GM18861 (cell line): ENCODE measurements at regions not wholly inside any gene's neighbourhood (a gene's known extent, or its start where the extent isn't known, plus 50 kb on each side); places are given as distances from the start of the nearest gene placed in this dataset.
"Not testable (repeated sequence)": the region's sequence is repeated elsewhere in the genome, so short reads cannot be mapped to it uniquely, and the experiment has no call there.

Experiments used
- ATAC-seq: cut with Tn5 transposase; IDR thresholded peaks from one replicate; pipeline ENCODE4 v1.9.1; 2021; ENCODE audit not compliant: unreplicated experiment

DNA sequence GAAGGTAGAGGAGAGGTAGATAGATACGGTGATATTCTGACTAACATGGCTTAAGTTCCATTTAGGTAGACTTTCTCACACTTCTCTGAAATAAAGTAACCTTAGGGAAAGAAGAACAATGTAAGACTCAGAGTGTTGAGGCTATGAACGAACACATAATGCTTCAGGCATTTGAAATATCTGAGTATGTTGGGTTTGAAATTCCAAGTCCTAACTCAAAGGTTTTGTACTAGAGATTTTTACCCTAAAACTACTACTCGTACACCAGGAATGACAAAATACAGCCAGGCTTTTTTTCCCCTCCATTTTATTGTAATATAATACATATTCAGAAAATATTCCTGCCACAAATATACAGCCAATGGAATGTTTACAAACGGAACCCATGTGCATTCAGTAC, 592.6 kb downstream of the ETS1 start:
- no peak for ATAC-seq

GRCh38 chr11:127993788-127994187, 593.6 kb downstream of the ETS1 start:
- no peak for ATAC-seq

DNA sequence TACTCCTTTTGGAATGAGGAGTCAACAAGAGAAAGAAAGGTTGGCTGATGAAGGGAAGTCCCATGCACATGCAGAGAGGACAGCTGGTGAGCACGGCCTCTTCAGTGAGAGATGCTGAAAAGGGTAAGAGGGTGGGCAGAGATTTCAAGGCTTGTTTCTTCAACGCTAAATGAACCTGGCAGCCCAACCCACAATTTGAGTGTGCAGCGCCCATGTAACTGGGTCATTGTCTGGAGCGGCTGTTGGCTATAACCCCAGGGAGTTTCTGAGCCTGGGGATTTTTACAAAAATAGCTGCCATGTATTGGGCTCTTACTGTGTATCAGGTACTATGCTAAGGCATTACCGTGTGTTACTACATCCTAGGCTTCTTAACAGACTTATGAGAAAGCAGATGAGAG, 594.1 kb downstream of the ETS1 start:
- ATAC-seq: no peak

GRCh38 chr11:127986073-127986472, 601.3 kb downstream of the ETS1 start:
- ATAC-seq: no peak

DNA sequence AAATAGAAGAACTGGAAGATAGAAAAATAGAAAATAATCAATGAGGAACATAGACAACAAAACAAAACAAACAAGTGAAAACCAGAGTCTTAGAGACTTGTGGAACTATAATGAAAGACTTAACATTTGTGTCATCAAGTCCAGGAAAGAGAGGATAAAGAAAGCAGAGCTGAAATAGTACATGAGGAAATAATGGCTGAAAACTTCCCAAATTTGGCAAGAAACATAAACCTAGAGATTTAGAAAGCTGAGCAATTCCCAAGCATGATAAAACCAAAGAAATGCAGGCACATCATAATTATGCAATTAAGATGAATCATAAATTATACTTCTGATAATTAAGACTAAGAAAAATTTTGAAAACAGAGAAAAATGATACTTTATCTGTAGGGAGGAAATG, 614.5 kb downstream of the ETS1 start:
- ATAC-seq: no peak

GRCh38 chr11:127971448-127971847, 615.9 kb downstream of the ETS1 start:
- no peak for ATAC-seq

DNA sequence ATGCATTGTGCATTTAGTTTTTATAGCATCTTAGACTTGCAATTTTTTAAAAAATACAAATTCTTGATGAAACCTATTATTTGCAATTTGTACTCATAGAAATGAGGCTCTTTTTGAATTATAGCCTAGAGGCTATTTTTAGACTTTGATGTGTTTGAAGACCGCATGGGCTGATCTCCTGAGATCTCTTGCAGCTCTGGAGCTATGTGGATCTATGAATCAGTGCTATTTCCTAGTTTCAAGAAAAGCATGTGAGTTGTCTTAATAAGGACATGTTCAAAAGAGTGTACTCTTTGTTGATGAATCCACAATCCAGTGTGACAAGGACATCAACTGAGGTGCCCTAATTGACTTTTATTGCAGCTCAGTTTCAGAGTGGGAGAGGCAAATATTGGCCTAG, 620.5 kb downstream of the ETS1 start:
- ATAC-seq: no peak

GRCh38 chr11:127965939-127966668, 621.3 kb downstream of the ETS1 start:
- ATAC-seq: no peak

DNA sequence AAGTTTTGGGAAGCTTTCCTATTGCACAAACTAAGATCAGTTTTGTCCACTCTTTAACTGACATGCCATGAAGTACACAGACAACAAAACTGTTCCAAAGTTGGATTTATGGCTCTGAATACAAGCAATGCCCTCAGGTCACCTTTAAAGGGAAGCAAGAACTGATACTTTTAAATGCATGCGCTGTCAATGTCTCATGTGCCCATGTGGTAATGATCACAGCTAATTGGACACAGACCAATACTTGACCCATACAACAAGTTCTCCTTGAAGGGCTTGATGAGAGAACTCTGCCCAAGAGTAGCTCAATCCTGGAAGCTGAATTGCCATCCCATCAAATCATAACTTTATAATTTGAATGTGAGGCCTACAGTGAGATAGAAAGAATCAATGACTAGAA, 624.9 kb downstream of the ETS1 start:
- no peak for ATAC-seq

DNA sequence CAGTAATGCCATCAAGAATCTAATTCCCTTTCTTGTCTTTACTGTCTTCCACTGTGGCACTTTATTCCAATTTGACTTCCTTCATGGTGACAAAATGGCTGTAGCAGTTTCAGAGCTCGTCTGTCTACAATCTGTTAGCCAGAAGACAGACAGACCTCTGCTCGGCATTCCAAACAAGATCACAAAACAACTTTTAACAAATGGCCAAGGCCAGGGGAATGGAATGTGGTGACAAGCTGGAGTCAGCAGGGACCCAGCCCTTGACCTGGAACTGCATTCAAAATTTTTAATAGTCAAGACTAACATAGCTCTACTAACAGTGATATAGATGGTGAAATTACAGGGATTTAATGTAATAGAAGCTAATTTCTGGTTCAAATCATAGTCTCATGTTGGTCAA, 637.2 kb downstream of the ETS1 start:
- ATAC-seq: no peak

DNA sequence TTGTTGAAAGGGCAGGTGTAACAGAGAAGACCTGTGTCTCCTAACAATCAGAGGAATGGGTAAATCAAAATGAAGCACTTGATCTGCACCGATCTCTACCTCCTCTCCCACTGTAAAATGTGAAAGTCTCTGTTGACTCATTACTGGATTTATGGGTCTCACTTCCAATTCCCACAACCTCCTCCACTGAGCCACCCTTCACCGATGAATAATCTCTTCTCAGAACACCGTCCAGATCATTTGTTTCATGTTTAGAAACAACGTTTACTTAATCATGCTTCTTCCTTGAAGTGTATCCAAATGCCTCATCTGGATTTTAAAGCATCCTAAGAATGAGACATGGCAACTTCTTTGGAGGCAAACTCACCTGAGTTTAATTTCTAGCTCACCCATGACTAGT, 643.6 kb downstream of the ETS1 start:
- no peak for ATAC-seq

- no peak for ATAC-seq
Observed at GRCh38 chr11:127943152-127943551, 644.2 kb downstream of the ETS1 start.

GRCh38 chr11:127941554-127941953, 645.8 kb downstream of the ETS1 start:
- ATAC-seq: not testable (repeated sequence)

DNA sequence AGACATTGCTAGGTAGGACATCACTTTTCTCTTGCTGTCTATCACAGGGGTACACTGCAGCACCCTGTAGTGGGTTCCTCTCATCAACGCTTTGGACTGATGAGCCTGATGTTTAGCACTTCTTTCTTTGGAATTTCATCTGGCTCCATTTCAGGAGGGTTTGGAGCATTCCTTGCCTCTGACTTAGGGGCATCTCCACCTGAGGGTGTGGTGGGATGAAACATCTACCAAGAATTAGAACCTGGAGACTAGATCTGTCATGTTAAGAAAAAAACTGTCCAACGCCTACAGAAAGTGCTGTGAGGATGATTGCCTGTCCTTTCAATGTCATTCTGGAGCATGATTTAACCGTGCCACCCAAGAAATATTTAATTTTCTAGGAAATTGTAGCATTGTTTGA, 648.4 kb downstream of the ETS1 start:
- no peak for ATAC-seq

DNA sequence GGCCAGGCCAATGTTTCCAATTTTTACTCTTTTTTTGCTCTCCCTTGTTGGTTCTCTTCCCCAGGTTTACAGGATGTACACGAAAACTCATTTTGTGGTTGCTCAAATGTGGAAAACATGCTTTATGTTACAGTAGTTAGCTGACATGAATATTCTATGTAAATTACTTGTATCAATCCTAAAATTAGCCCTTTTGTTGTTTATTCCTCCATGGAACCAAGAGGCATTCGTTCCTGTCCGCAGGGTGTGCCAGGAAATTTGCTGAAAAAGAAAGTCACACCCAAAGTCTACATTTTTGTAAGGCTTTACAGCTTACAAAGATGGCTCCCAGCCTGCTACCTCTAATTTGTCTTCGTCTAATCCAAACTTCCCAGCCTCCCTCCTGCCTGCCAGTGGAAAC, 652.3 kb downstream of the ETS1 start:
- no peak for ATAC-seq

DNA sequence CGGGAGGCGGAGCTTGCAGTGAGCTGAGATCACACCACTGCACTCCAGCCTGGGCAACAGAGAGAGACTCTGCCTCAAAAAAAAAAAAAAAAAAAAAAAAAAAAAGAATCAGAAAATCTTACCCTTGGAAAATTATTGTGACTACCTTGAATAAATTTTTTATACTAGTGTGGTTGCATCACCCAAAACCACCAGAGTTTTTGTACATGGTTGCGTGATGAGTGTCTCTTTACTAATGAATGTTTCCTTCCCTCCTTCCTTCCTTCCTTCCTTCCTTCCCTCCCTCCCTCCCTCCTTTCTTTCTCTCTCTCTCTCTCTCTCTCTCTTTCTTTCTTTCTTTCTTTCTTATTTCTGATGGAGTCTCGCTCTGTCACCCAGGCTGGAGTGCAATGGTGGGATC, 653.4 kb downstream of the ETS1 start:
- ATAC-seq: not testable (repeated sequence)

DNA sequence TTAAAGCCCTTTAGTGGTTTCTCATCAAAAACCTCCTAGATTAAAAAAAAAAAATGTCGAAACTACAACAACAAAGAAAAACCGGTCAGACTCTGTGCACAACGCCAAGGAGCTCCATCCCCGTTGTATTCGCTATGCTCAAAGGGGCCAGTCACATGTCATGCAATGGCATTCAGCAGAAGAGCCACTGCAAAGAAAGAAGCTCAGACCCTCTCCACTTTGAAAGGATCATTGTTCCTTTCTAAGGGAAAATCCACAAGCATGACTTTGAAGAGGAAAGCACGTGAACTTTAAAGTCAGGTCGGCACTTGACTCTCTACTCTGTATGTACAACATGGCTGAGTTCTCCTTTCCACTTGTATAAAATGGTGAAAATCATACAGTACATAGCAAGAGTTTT, 655.6 kb downstream of the ETS1 start:
- ATAC-seq: no peak

- ATAC-seq: no peak
Observed at GRCh38 chr11:127926721-127927120, 660.6 kb downstream of the ETS1 start.

- ATAC-seq: no peak
Observed at GRCh38 chr11:127925475-127925874, 661.9 kb downstream of the ETS1 start.

GRCh38 chr11:127919206-127920000, 668.0 kb downstream of the ETS1 start:
- no peak for ATAC-seq

DNA sequence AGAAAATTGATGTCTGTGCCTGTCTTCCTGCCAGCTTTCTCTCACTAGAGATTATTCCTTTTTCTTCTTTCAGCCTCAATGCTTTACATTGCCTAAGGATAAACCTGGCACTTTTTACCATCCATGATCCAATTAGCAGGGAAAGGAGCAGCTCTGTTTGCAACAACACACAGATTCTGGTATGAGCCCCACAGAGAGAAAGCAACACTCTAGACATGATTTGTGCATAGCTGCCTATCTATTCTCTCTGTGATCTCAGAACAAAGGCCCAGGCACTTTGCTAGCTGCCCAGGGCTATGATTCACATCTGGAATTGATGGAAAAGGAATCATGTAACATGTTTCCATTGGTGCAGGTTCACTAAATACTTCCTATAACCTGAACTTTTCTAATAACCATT, 685.0 kb downstream of the ETS1 start:
- ATAC-seq: no peak
